ENCODE measurements at regions not wholly inside any gene's neighbourhood (a gene's known extent, or its start where the extent isn't known, plus 50 kb on each side); places are given as distances from the start of the nearest gene placed in this dataset.

- TF ChIP-seq CTCF (conservative IDR thresholded peaks at IDR 0.05; ENCODE audit: low read depth, low read length) = no peak
- H3K4me3 ChIP-seq (ENCODE audit: low read depth, low read length) = no peak overlapping the region
- DNase-seq (ENCODE audit: low read depth) = no peak
Measured at GRCh38 chr14:26320886-26321285, 276.9 kb downstream of the NOVA1 start.

GRCh38 chr14:26319139-26319864, 278.5 kb downstream of the NOVA1 start:
- no peak for TF ChIP-seq CTCF (conservative IDR thresholded peaks at IDR 0.05; ENCODE audit: low read depth, low read length)
- DNase-seq (ENCODE audit: low read depth) = no peak
- no peak overlapping the region for H3K4me3 ChIP-seq (ENCODE audit: low read depth, low read length)

GRCh38 chr14:26304056-26304455, 293.8 kb downstream of the NOVA1 start:
- DNase-seq (ENCODE audit: low read depth) = no peak
- no peak overlapping the region for H3K4me3 ChIP-seq (ENCODE audit: low read depth, low read length)
- no peak for TF ChIP-seq CTCF (conservative IDR thresholded peaks at IDR 0.05; ENCODE audit: low read depth, low read length)

GRCh38 chr14:26293909-26294308, 303.9 kb downstream of the NOVA1 start:
- TF ChIP-seq CTCF (conservative IDR thresholded peaks at IDR 0.05; ENCODE audit: low read depth, low read length) = no peak
- no peak for DNase-seq (ENCODE audit: low read depth)
- H3K4me3 ChIP-seq (ENCODE audit: low read depth, low read length) = no peak overlapping the region

- H3K4me3 ChIP-seq (ENCODE audit: low read depth, low read length) = no peak overlapping the region
- peak; percentile 36 for DNase-seq (ENCODE audit: low read depth)
- no peak for TF ChIP-seq CTCF (conservative IDR thresholded peaks at IDR 0.05; ENCODE audit: low read depth, low read length)
Measured at GRCh38 chr14:26289891-26290486, 307.8 kb downstream of the NOVA1 start.

GRCh38 chr14:26286913-26287205, 311.0 kb downstream of the NOVA1 start:
- TF ChIP-seq CTCF (conservative IDR thresholded peaks at IDR 0.05; ENCODE audit: low read depth, low read length) = no peak
- no peak overlapping the region for H3K4me3 ChIP-seq (ENCODE audit: low read depth, low read length)
- peak; percentile 5 for DNase-seq (ENCODE audit: low read depth)

Measured in choroid plexus epithelial cell (primary cell).